IMR-90 (cell line): ENCODE measurements at regions not wholly inside any gene's neighbourhood (a gene's known extent, or its start where the extent isn't known, plus 50 kb on each side); places are given as distances from the start of the nearest gene placed in this dataset.

ENCODE experiments used
- ATAC-seq: fragments of 200-7000 bp; cut with Tn5 transposase; 2 replicates; pipeline ENCODE4 v1.9.1; 2020; ENCODE audit warnings: low read depth, mild to moderate bottlenecking, moderate library complexity
- BruUV-seq: library from RNA; stranded (reverse); fragments of 400-500 nt; replicated peaks from 2 replicates; lab custom pipeline; 2021; lab: Mats Ljungman, UMichigan
- CTCF ChIA-PET: fragments of 300-600 bp; formaldehyde crosslinking; extraction: SDS; loops from one replicate; lab custom pipeline; 2021; ENCODE audit warnings: antibody characterized with exemption; lab: Yijun Ruan, JAX
- POLR2A ChIA-PET: fragments of 300-600 bp; sonication (Branson Sonifier 250); formaldehyde crosslinking; loops from one replicate; lab custom pipeline; 2022; ENCODE audit warnings: antibody characterized with exemption; ENCODE audit not compliant: unreplicated experiment; lab: Charles Lee
- DNase-seq: peaks from one replicate; pipeline ENCODE4 v3.0.0; 2013
- H2AFZ ChIP-seq: replicated peaks from 2 replicates; pipeline ENCODE3; 2013; ENCODE audit warnings: low read length, mild to moderate bottlenecking; ENCODE audit not compliant: poor library complexity
- H2AK5ac ChIP-seq: 2 replicates; pipeline ENCODE4 v1.6.1; 2013; ENCODE audit warnings: low read depth, low read length, inconsistent platforms
- H2AK9ac ChIP-seq: replicated peaks from 2 replicates; pipeline ENCODE3; 2013; ENCODE audit warnings: mild to moderate bottlenecking, low read depth, low read length, moderate library complexity; ENCODE audit not compliant: poor library complexity
- H2BK120ac ChIP-seq: 2 replicates; pipeline ENCODE4 v1.6.1; 2013; ENCODE audit warnings: low read depth, low read length, inconsistent platforms
- H2BK15ac ChIP-seq: 3 replicates; pipeline ENCODE4 v1.6.1; 2013; ENCODE audit warnings: low read depth, low read length, inconsistent platforms
- H2BK20ac ChIP-seq: 2 replicates; pipeline ENCODE4 v1.6.1; 2013; ENCODE audit warnings: low read depth, mild to moderate bottlenecking, inconsistent platforms, low read length, moderate library complexity
- H2BK5ac ChIP-seq: 2 replicates; pipeline ENCODE4 v1.6.1; 2013; ENCODE audit warnings: mild to moderate bottlenecking, low read depth, low read length, inconsistent platforms; ENCODE audit not compliant: poor library complexity, severe bottlenecking
- H3K14ac ChIP-seq: replicated peaks from 2 replicates; pipeline ENCODE4 v1.6.1; 2013; ENCODE audit warnings: low read depth, low read length, inconsistent platforms
- H3K18ac ChIP-seq: 2 replicates; pipeline ENCODE4 v1.6.1; 2013; ENCODE audit warnings: low read depth, low read length, control low read depth
- H3K23ac ChIP-seq: 2 replicates; pipeline ENCODE4 v1.6.1; 2013; ENCODE audit warnings: low read depth, low read length, inconsistent platforms
- H3K27ac ChIP-seq: 2 replicates; pipeline ENCODE4 v1.5.1; 2013; ENCODE audit warnings: mild to moderate bottlenecking, control low read depth, low read length; ENCODE audit not compliant: insufficient read depth
- H3K27me3 ChIP-seq: 2 replicates; pipeline ENCODE4 v1.6.1; 2013; ENCODE audit warnings: low read length; ENCODE audit not compliant: control insufficient read depth, insufficient read depth
- H3K36me3 ChIP-seq: 2 replicates; pipeline ENCODE4 v1.6.1; 2013; ENCODE audit warnings: low read length, mixed read lengths; ENCODE audit not compliant: control insufficient read depth, insufficient read depth
- H3K4ac ChIP-seq: 2 replicates; pipeline ENCODE4 v1.6.1; 2013; ENCODE audit warnings: low read depth, low read length, inconsistent platforms
- H3K4me1 ChIP-seq: 2 replicates; pipeline ENCODE4 v1.6.1; 2013; ENCODE audit warnings: low read length, mixed read lengths; ENCODE audit not compliant: control insufficient read depth, insufficient read depth
- H3K4me2 ChIP-seq: 2 replicates; pipeline ENCODE4 v1.6.1; 2013; ENCODE audit warnings: low read depth, mild to moderate bottlenecking, control low read depth, low read length, moderate library complexity
- H3K4me3 ChIP-seq: 2 replicates; pipeline ENCODE4 v1.5.1; 2013; ENCODE audit warnings: low read depth, mild to moderate bottlenecking, control low read depth, low read length, moderate library complexity; ENCODE audit not compliant: insufficient read depth
- H3K56ac ChIP-seq: 2 replicates; pipeline ENCODE4 v1.6.1; 2013; ENCODE audit warnings: low read length, inconsistent platforms; ENCODE audit not compliant: insufficient read depth; ENCODE audit errors: extremely low read depth
- H3K79me1 ChIP-seq, 2 experiments: 2 replicates each; pipeline ENCODE4 v1.6.1; 2013; ENCODE audit warnings: low read length in 2 of 2, inconsistent platforms in 1 of 2, low read depth in 1 of 2
- H3K9ac ChIP-seq: 2 replicates; pipeline ENCODE4 v1.6.1; 2013; ENCODE audit warnings: low read depth, low read length, control low read depth
- H3K9me1 ChIP-seq: 2 replicates; pipeline ENCODE4 v1.6.1; 2013; ENCODE audit warnings: low read length, inconsistent platforms; ENCODE audit not compliant: insufficient read depth
- H3K9me3 ChIP-seq: 2 replicates; pipeline ENCODE4 v1.6.1; 2013; ENCODE audit warnings: low read length; ENCODE audit not compliant: control insufficient read depth, insufficient read depth
- H4K20me1 ChIP-seq: 2 replicates; pipeline ENCODE4 v1.6.1; 2013; ENCODE audit warnings: low read length, inconsistent platforms; ENCODE audit not compliant: insufficient read depth
- H4K5ac ChIP-seq: 2 replicates; pipeline ENCODE4 v1.6.1; 2013; ENCODE audit warnings: mild to moderate bottlenecking, low read depth, low read length, control low read depth
- H4K8ac ChIP-seq, 2 experiments: 2 replicates each; pipeline ENCODE4 v1.6.1; 2013; ENCODE audit warnings: low read depth in 2 of 2, low read length in 2 of 2, control low read depth in 1 of 2, inconsistent platforms in 1 of 2
- H4K91ac ChIP-seq: 2 replicates; pipeline ENCODE4 v1.6.1; 2013; ENCODE audit warnings: low read depth, low read length, inconsistent platforms; ENCODE audit not compliant: insufficient read depth
- CHD1 ChIP-seq: IDR thresholded peaks from 2 replicates; pipeline ENCODE4 v1.6.1; 2012; ENCODE audit warnings: low read depth, low read length, improper control_type of control experiment
- CTCF ChIP-seq: conservative IDR thresholded peaks from 2 replicates; pipeline ENCODE4 v1.5.1; 2012; ENCODE audit warnings: mild to moderate bottlenecking, low read depth, low read length, improper control_type of control experiment
- MAFK ChIP-seq: IDR thresholded peaks from 2 replicates; pipeline ENCODE4 v1.6.1; 2012; ENCODE audit warnings: low read depth, low read length, improper control_type of control experiment
- RCOR1 ChIP-seq: IDR thresholded peaks from 2 replicates; pipeline ENCODE4 v1.6.1; 2012; ENCODE audit warnings: mild to moderate bottlenecking, low read length, improper control_type of control experiment; ENCODE audit not compliant: insufficient replicate concordance
- WGBS, 2 experiments: methylation state at CpG; one replicate each; pipeline versions ENCODE4 v1.1.5 to v1.1.7; 2013; ENCODE audit warnings: missing lambda C conversion rate in 2 of 2; ENCODE audit not compliant: insufficient read length in 1 of 2; ENCODE audit errors: extremely low coverage in 2 of 2; 5-methylcytosine and 5-hydroxymethylcytosine counted together
- dilution Hi-C: fragments of 300-500 bp; cut with HindIII; formaldehyde crosslinking; loops from one replicate; pipeline ENCODE4 v1.14.3; 2018; ENCODE audit warnings: low sequenced_read_pairs; ENCODE audit not compliant: unreplicated experiment
- in situ Hi-C: fragments of 300-500 bp; cut with MboI; formaldehyde crosslinking; loops from 3 replicates; pipeline ENCODE4 v1.14.3; 2019; ENCODE audit warnings: low sequenced_read_pairs, inconsistent platforms, mixed read lengths
- intact Hi-C: fragments of 100-400 bp; cut with micrococcal nuclease; formaldehyde crosslinking; loops from 2 replicates; pipeline ENCODE4 v1.10.0; 2022

GRCh38 chr5:74182603-74183002 is 457.9 kb downstream of the ENC1 start:
- Histone ChIP-seq H4K20me1 (no peaks in the 10 kb centered on the region), H3K23ac (no peak overlapping the region), H3K4me3 (no peak overlapping the region), H3K9me3 (no peaks in the 10 kb centered on the region), H3K79me1 (no peaks in the 10 kb centered on the region), H3K27me3 (peaks cover 2% of the 10 kb centered on the region; the same call in 1 of the 2 replicates), H3K4ac (no peak overlapping the region), H2AFZ (no peak overlapping the region), H3K36me3 (no peaks in the 10 kb centered on the region), H3K9me1 (no peaks in the 10 kb centered on the region), H3K9ac (no peak overlapping the region), H2AK9ac (no peak overlapping the region), H2BK5ac (no peak overlapping the region), H3K14ac (no peak overlapping the region), H2BK120ac (no peak overlapping the region), H2AK5ac (no peak overlapping the region), H4K91ac (no peak overlapping the region), H3K4me1 (no peaks in the 10 kb centered on the region), H2BK20ac (no peak overlapping the region), H4K5ac (no peak overlapping the region), H3K18ac (no peak overlapping the region), H4K8ac (no peak overlapping the region), H3K4me2 (no peak overlapping the region), H3K27ac (no peak overlapping the region), H3K56ac (no peak overlapping the region), H2BK15ac (no peak overlapping the region)
- ChIA-PET POLR2A (no interaction called here), CTCF (no interaction called here)
- TF ChIP-seq RCOR1 (no peak), MAFK (no peak), CHD1 (no peak), CTCF (no peak)
- in situ Hi-C loops (no loop called here), intact Hi-C loops (no loop called here), dilution Hi-C loops (no loop called here)
- BruUV-seq, result no TSS peak
- no peak for ATAC-seq
- no peak for DNase-seq
- WGBS, 2 experiments, result 100% methylated on average over 1 of the region's 6 CpGs; no CpG with 5 or more reads in 1 of the 2 experiments
